Left hindlimb (tissue), 1 donor: ENCODE measurements at regions not wholly inside any gene's neighbourhood (a gene's known extent, or its start where the extent isn't known, plus 50 kb on each side); places are given as distances from the start of the nearest gene placed in this dataset.
"Not testable (repeated sequence)": the region's sequence is repeated elsewhere in the genome, so short reads cannot be mapped to it uniquely, and the experiment has no call there.

Source experiments
- DNase-seq: peaks from one replicate; pipeline ENCODE4 v3.0.0-alpha.2; 2018

- DNase-seq = no peak
Observed at GRCh38 chr2:8310557-8311455, 371.1 kb upstream of the ID2 start.

- no peak for DNase-seq
Observed at GRCh38 chr2:8312221-8312620, 369.6 kb upstream of the ID2 start.

GRCh38 chr2:8312861-8313830 is 368.7 kb upstream of the ID2 start:
- DNase-seq = no peak

- no peak for DNase-seq
Observed at GRCh38 chr2:8314063-8314462, 367.8 kb upstream of the ID2 start.

GRCh38 chr2:8315531-8316165 is 366.2 kb upstream of the ID2 start:
- DNase-seq = no peak

- DNase-seq = no peak
Observed at GRCh38 chr2:8316356-8316755, 365.5 kb upstream of the ID2 start.

- no peak for DNase-seq
Observed at GRCh38 chr2:8317418-8317817, 364.4 kb upstream of the ID2 start.

- DNase-seq = no peak
Observed at GRCh38 chr2:8319219-8319618, 362.6 kb upstream of the ID2 start.

GRCh38 chr2:8320311-8321066 is 361.4 kb upstream of the ID2 start:
- DNase-seq = no peak

- DNase-seq = no peak
Observed at GRCh38 chr2:8322634-8323033, 359.2 kb upstream of the ID2 start.

GRCh38 chr2:8324164-8324856 is 357.5 kb upstream of the ID2 start:
- no peak for DNase-seq

GRCh38 chr2:8324901-8325300 is 357.0 kb upstream of the ID2 start:
- DNase-seq = no peak

- no peak for DNase-seq
Observed at GRCh38 chr2:8327371-8328100, 354.3 kb upstream of the ID2 start.

- no peak for DNase-seq
Observed at GRCh38 chr2:8328217-8328616, 353.6 kb upstream of the ID2 start.

GRCh38 chr2:8329660-8330622 is 351.9 kb upstream of the ID2 start:
- no peak for DNase-seq

- DNase-seq = no peak
Observed at GRCh38 chr2:8331068-8331467, 350.8 kb upstream of the ID2 start.

GRCh38 chr2:8332646-8333045 is 349.2 kb upstream of the ID2 start:
- no peak for DNase-seq

- DNase-seq = no peak
Observed at GRCh38 chr2:8333177-8333831, 348.6 kb upstream of the ID2 start.

GRCh38 chr2:8333832-8334187 is 348.0 kb upstream of the ID2 start:
- not testable (repeated sequence) for DNase-seq
